H1 (cell line): ENCODE measurements at regions not wholly inside any gene's neighbourhood (a gene's known extent, or its start where the extent isn't known, plus 50 kb on each side); places are given as distances from the start of the nearest gene placed in this dataset.

Experiments
- CTCF ChIA-PET: fragments of 300-600 bp; sonication (Branson Sonifier 250); formaldehyde crosslinking; loops from one replicate; lab custom pipeline; 2021; ENCODE audit not compliant: partially characterized antibody; lab: Charles Lee
- POLR2A ChIA-PET: fragments of 300-600 bp; sonication (Branson Sonifier 250); formaldehyde crosslinking; loops from one replicate; lab custom pipeline; 2021; ENCODE audit warnings: inconsistent platforms; ENCODE audit not compliant: partially characterized antibody; lab: Charles Lee
- DNase-seq, 2 experiments: peaks; one replicate each; pipeline versions ENCODE4 v3.0.0 to v3.0.0-alpha.2; 2010 to 2022; ENCODE audit warnings: low spot score in 2 of 2, low read depth in 1 of 2, mixed read lengths in 1 of 2
- FAIRE-seq: peaks from 2 replicates; lab custom pipeline; 2011; peaks lifted over from hg19 to GRCh38; lab: Jason Lieb, UNC
- H2AFZ ChIP-seq: 2 replicates; pipeline ENCODE4 v1.8.1; 2012; ENCODE audit warnings: low read length, inconsistent platforms
- H2AK5ac ChIP-seq: 2 replicates; pipeline ENCODE4 v1.6.1; 2013; ENCODE audit warnings: low read depth, low read length
- H2BK120ac ChIP-seq: replicated peaks from 2 replicates; pipeline ENCODE3; 2013; ENCODE audit warnings: low read depth, low read length, inconsistent platforms
- H2BK12ac ChIP-seq: 2 replicates; pipeline ENCODE4 v1.6.1; 2013; ENCODE audit warnings: low read depth, low read length
- H2BK15ac ChIP-seq: 2 replicates; pipeline ENCODE4 v1.6.1; 2013; ENCODE audit warnings: low read length
- H2BK20ac ChIP-seq: 2 replicates; pipeline ENCODE4 v1.6.1; 2013; ENCODE audit warnings: low read length
- H2BK5ac ChIP-seq: 2 replicates; pipeline ENCODE4 v1.6.1; 2013; ENCODE audit warnings: low read depth, low read length
- H3K14ac ChIP-seq: 2 replicates; pipeline ENCODE4 v1.6.1; 2013; ENCODE audit warnings: inconsistent platforms; ENCODE audit not compliant: insufficient read length
- H3K18ac ChIP-seq: 2 replicates; pipeline ENCODE4 v1.6.1; 2013; ENCODE audit warnings: low read length; ENCODE audit errors: extremely low read depth
- H3K23ac ChIP-seq: 2 replicates; pipeline ENCODE4 v1.6.1; 2013; ENCODE audit warnings: inconsistent platforms; ENCODE audit not compliant: insufficient read length
- H3K23me2 ChIP-seq: 2 replicates; pipeline ENCODE4 v1.6.1; 2013; ENCODE audit warnings: low read depth, low read length
- H3K27ac ChIP-seq: 2 replicates; pipeline ENCODE4 v1.6.1; 2011; ENCODE audit warnings: low read depth, low read length, inconsistent platforms
- H3K27me3 ChIP-seq, 4 experiments: replicated peaks in 1 of 4; 1 replicate in 1 of 4; 2 replicates in 3 of 4; pipeline versions ENCODE4 v1.6.1 to v1.8.1; 2011 to 2013; ENCODE audit warnings: low read length in 3 of 4, mild to moderate bottlenecking in 3 of 4, inconsistent platforms in 2 of 4, mixed read lengths in 2 of 4, moderate library complexity in 1 of 4; ENCODE audit not compliant: control insufficient read depth in 3 of 4, insufficient read depth in 3 of 4; ENCODE audit errors: extremely low read depth in 1 of 4
- H3K36me3 ChIP-seq, 4 experiments: 2 replicates each; pipeline versions ENCODE4 v1.6.1 to v1.8.1; 2011 to 2013; ENCODE audit warnings: mild to moderate bottlenecking in 4 of 4, low read length in 3 of 4, moderate library complexity in 2 of 4, control low read depth in 1 of 4, inconsistent platforms in 1 of 4; ENCODE audit not compliant: insufficient read depth in 4 of 4, control insufficient read depth in 2 of 4
- H3K4ac ChIP-seq: replicated peaks from 2 replicates; pipeline ENCODE3; 2013; ENCODE audit warnings: low read length, low read depth, mixed read lengths, inconsistent platforms; ENCODE audit not compliant: insufficient read length
- H3K4me1 ChIP-seq, 4 experiments: replicated peaks in 1 of 4; 1 replicate in 1 of 4; 2 replicates in 3 of 4; pipeline versions ENCODE4 v1.6.1 to v1.8.1; 2011 to 2013; ENCODE audit warnings: low read length in 3 of 4, inconsistent platforms in 2 of 4, mixed read lengths in 1 of 4; ENCODE audit not compliant: insufficient read depth in 4 of 4, control insufficient read depth in 3 of 4
- H3K4me2 ChIP-seq, 2 experiments: 2 replicates each; pipeline versions ENCODE4 v1.6.1 to v1.8.1; 2011 to 2013; ENCODE audit warnings: low read depth in 2 of 2, low read length in 2 of 2, control low read depth in 1 of 2, inconsistent platforms in 1 of 2, mild to moderate bottlenecking in 1 of 2; ENCODE audit not compliant: insufficient read depth in 1 of 2
- H3K4me3 ChIP-seq, 4 experiments: fragments of 200-600, 300-600 bp in 1 of 4; sonication (generic), shearing (Covaris generic), sonication (Bioruptor Twin) in 1 of 4; 2 replicates each; pipeline versions ENCODE4 v1.5.1 to v1.8.1; 2011 to 2016; ENCODE audit warnings: low read length in 4 of 4, low read depth in 3 of 4, control low read depth in 2 of 4, inconsistent platforms in 2 of 4, mild to moderate bottlenecking in 2 of 4, mixed read lengths in 1 of 4, moderate library complexity in 1 of 4; ENCODE audit not compliant: insufficient read depth in 2 of 4; ENCODE audit errors: extremely low read depth in 1 of 4
- H3K56ac ChIP-seq: replicated peaks from 2 replicates; pipeline ENCODE3; 2013; ENCODE audit warnings: low read depth, mild to moderate bottlenecking, mixed read lengths, low read length, inconsistent platforms; ENCODE audit not compliant: insufficient read length
- H3K79me1 ChIP-seq: 2 replicates; pipeline ENCODE4 v1.6.1; 2013; ENCODE audit warnings: low read depth, low read length, control low read depth
- H3K79me2 ChIP-seq, 2 experiments: 2 replicates each; pipeline versions ENCODE4 v1.6.1 to v1.8.1; 2012 to 2013; ENCODE audit warnings: low read length in 2 of 2, mild to moderate bottlenecking in 2 of 2, inconsistent platforms in 1 of 2; ENCODE audit not compliant: insufficient read depth in 2 of 2, control insufficient read depth in 1 of 2
- H3K9ac ChIP-seq, 4 experiments: replicated peaks in 1 of 4; 1 replicate in 1 of 4; 2 replicates in 3 of 4; pipeline versions ENCODE4 v1.6.1 to v1.8.1; 2011 to 2013; ENCODE audit warnings: low read depth in 3 of 4, low read length in 3 of 4, control low read depth in 2 of 4, mild to moderate bottlenecking in 2 of 4, moderate library complexity in 2 of 4, inconsistent platforms in 1 of 4; ENCODE audit errors: extremely low read depth in 1 of 4
- H3K9me3 ChIP-seq, 2 experiments: 2 replicates each; pipeline versions ENCODE4 v1.6.1 to v1.8.1; 2012 to 2013; ENCODE audit warnings: mild to moderate bottlenecking in 2 of 2, moderate library complexity in 2 of 2, control low read depth in 1 of 2, inconsistent platforms in 1 of 2, low read depth in 1 of 2, low read length in 1 of 2, mixed read lengths in 1 of 2; ENCODE audit not compliant: insufficient read depth in 2 of 2
- H4K20me1 ChIP-seq, 2 experiments: replicated peaks in 1 of 2; 2 replicates each; pipeline versions ENCODE3 to v1.8.1; 2011 to 2013; ENCODE audit warnings: inconsistent platforms in 2 of 2, low read length in 2 of 2, mild to moderate bottlenecking in 1 of 2; ENCODE audit not compliant: insufficient read depth in 2 of 2, control insufficient read depth in 1 of 2
- H4K5ac ChIP-seq: 2 replicates; pipeline ENCODE4 v1.6.1; 2013; ENCODE audit warnings: low read length, low read depth, mixed read lengths, inconsistent platforms; ENCODE audit not compliant: insufficient read length
- H4K8ac ChIP-seq: 2 replicates; pipeline ENCODE4 v1.8.0; 2013; ENCODE audit warnings: mild to moderate bottlenecking, moderate library complexity, low read length, inconsistent platforms; ENCODE audit not compliant: insufficient read depth; ENCODE audit errors: extremely low read depth
- H4K91ac ChIP-seq: replicated peaks from 2 replicates; pipeline ENCODE3; 2013; ENCODE audit warnings: low read length, mixed read lengths, inconsistent platforms; ENCODE audit not compliant: insufficient read length
- CTBP2 ChIP-seq: IDR thresholded peaks from 2 replicates; pipeline ENCODE4 v1.7.0; 2011; ENCODE audit warnings: borderline replicate concordance, mild to moderate bottlenecking, moderate library complexity, mixed read lengths, low read length; ENCODE audit not compliant: insufficient read depth, insufficient read length
- E2F6 ChIP-seq: IDR thresholded peaks from 2 replicates; pipeline ENCODE4 v1.6.1; 2012; ENCODE audit warnings: inconsistent platforms
- GABPA ChIP-seq: IDR thresholded peaks from 2 replicates; pipeline ENCODE4 v1.6.1; 2011; ENCODE audit warnings: mild to moderate bottlenecking, low read length, moderate library complexity, borderline replicate concordance; ENCODE audit not compliant: insufficient read depth
- GTF2F1 ChIP-seq: IDR thresholded peaks from 2 replicates; pipeline ENCODE4 v1.6.1; 2012; ENCODE audit warnings: low read depth, low read length, improper control_type of control experiment, borderline replicate concordance
- HDAC6 ChIP-seq: IDR thresholded peaks from one replicate; pipeline ENCODE4 v1.7.1; 2012; ENCODE audit warnings: low read depth, mild to moderate bottlenecking, inconsistent platforms, low read length, moderate library complexity
- MAFK ChIP-seq: IDR thresholded peaks from 2 replicates; pipeline ENCODE4 v1.6.1; 2012; ENCODE audit warnings: low read depth, mild to moderate bottlenecking, improper control_type of control experiment, low read length
- RAD21 ChIP-seq, 2 experiments: IDR thresholded peaks in 1 of 2; conservative IDR thresholded peaks in 1 of 2; 2 replicates each; pipeline ENCODE4 v1.6.1; 2011; ENCODE audit warnings: low read depth in 2 of 2, low read length in 2 of 2, improper control_type of control experiment in 1 of 2, inconsistent platforms in 1 of 2, mild to moderate bottlenecking in 1 of 2, moderate library complexity in 1 of 2
- RBBP5 ChIP-seq: IDR thresholded peaks from 2 replicates; pipeline ENCODE4 v1.7.1; 2012; ENCODE audit warnings: low read depth, mild to moderate bottlenecking, inconsistent platforms, low read length, moderate library complexity, borderline replicate concordance
- TBP ChIP-seq: IDR thresholded peaks from 2 replicates; pipeline ENCODE4 v1.6.1; 2011; ENCODE audit warnings: low read depth, low read length, improper control_type of control experiment
- TEAD4 ChIP-seq: IDR thresholded peaks from 2 replicates; pipeline ENCODE4 v1.6.1; 2012; ENCODE audit warnings: low read depth, low read length, inconsistent platforms, mixed read lengths
- YY1 ChIP-seq: IDR thresholded peaks from 2 replicates; pipeline ENCODE4 v1.6.1; 2011; ENCODE audit warnings: low read depth, mild to moderate bottlenecking, low read length
- ZNF274 ChIP-seq: IDR thresholded peaks from 2 replicates; pipeline ENCODE4 v1.7.0; 2012; ENCODE audit warnings: low read length, borderline replicate concordance; ENCODE audit errors: extremely low read depth
- WGBS, 2 experiments: shearing (Covaris generic) in 1 of 2; methylation state at CpG; one replicate each; pipeline versions ENCODE4 v1.1.6 to v1.1.7; 2013 to 2015; ENCODE audit warnings: low lambda C conversion rate in 2 of 2, mixed read lengths in 2 of 2, inconsistent platforms in 1 of 2, low coverage in 1 of 2, missing lambda C conversion rate in 1 of 2; ENCODE audit not compliant: insufficient replicate concordance in 2 of 2, insufficient coverage in 1 of 2, insufficient read length in 1 of 2; ENCODE audit errors: extremely low coverage in 1 of 2, missing lambda C conversion rate in 1 of 2; 5-methylcytosine and 5-hydroxymethylcytosine counted together
- TF ChIP-seq, protein P1 (sequence below): IDR thresholded peaks from 2 replicates; pipeline ENCODE4 v1.6.1; 2012; ENCODE audit warnings: inconsistent platforms

GRCh38 chrX:147565237-147565636 lies 346.5 kb upstream of the FMR1 start:
- Histone ChIP-seq H3K27me3 (no peaks in the 10 kb centered on the region), H2AK5ac (no peak overlapping the region), H3K23me2 (no peaks in the 10 kb centered on the region), H2BK15ac (no peak overlapping the region), H3K9me3 (no peaks in the 10 kb centered on the region), H2BK12ac (no peak overlapping the region), H3K4me3 (no peak overlapping the region), H4K91ac (no peak overlapping the region), H3K9ac (no peak overlapping the region), H4K20me1 (no peaks in the 10 kb centered on the region), H3K79me1 (no peaks in the 10 kb centered on the region), H2AFZ (no peak overlapping the region), H3K4me1 (no peaks in the 10 kb centered on the region), H3K4me2 (no peak overlapping the region), H3K56ac (no peak overlapping the region), H2BK20ac (no peak overlapping the region), H3K36me3 (no peaks in the 10 kb centered on the region), H3K4ac (no peak overlapping the region), H3K18ac (no peak overlapping the region), H4K5ac (no peak overlapping the region), H3K79me2 (no peaks in the 10 kb centered on the region), H2BK120ac (no peak overlapping the region), H3K14ac (no peak overlapping the region), H2BK5ac (no peak overlapping the region), H3K27ac (no peak overlapping the region), H3K23ac (no peak overlapping the region), H4K8ac (no peak overlapping the region)
- WGBS, 2 experiments = 80% methylated on average over 1 of the region's 1 CpG; no CpG with 5 or more reads in 1 of the 2 experiments
- ChIA-PET POLR2A (no interaction called here), CTCF (no interaction called here)
- no peak for TF ChIP-seq HDAC6
- no peak for TF ChIP-seq GTF2F1
- no peak for TF ChIP-seq GABPA
- TF ChIP-seq ZNF274 = no peak
- TF ChIP-seq, protein P1, sequence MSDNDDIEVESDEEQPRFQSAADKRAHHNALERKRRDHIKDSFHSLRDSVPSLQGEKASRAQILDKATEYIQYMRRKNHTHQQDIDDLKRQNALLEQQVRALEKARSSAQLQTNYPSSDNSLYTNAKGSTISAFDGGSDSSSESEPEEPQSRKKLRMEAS = no peak
- TF ChIP-seq TEAD4 = no peak
- no peak for TF ChIP-seq RAD21 (IDR thresholded peaks at IDR 0.05 in 1 of 2, conservative IDR thresholded peaks at IDR 0.05 in 1 of 2; ENCODE audit: low read depth in 2 of 2, low read length in 2 of 2)
- no peak for TF ChIP-seq RBBP5
- no peak for TF ChIP-seq TBP
- no peak for TF ChIP-seq MAFK
- no peak for TF ChIP-seq CTBP2
- TF ChIP-seq YY1 = no peak
- no peak for TF ChIP-seq E2F6
- no peak for FAIRE-seq
- DNase-seq = no peak
